GM18508 (cell line): ENCODE measurements at regions not wholly inside any gene's neighbourhood (a gene's known extent, or its start where the extent isn't known, plus 50 kb on each side); places are given as distances from the start of the nearest gene placed in this dataset.
"Not testable (repeated sequence)": the region's sequence is repeated elsewhere in the genome, so short reads cannot be mapped to it uniquely, and the experiment has no call there.

ENCODE experiments used
- ATAC-seq: cut with Tn5 transposase; IDR thresholded peaks from one replicate; pipeline ENCODE4 v1.9.1; 2021; ENCODE audit warnings: moderate number of reproducible peaks; ENCODE audit not compliant: insufficient read depth, unreplicated experiment

- no peak for ATAC-seq
Measured at GRCh38 chr3:43236008-43236407, 50.3 kb upstream of the SNRK start.

DNA sequence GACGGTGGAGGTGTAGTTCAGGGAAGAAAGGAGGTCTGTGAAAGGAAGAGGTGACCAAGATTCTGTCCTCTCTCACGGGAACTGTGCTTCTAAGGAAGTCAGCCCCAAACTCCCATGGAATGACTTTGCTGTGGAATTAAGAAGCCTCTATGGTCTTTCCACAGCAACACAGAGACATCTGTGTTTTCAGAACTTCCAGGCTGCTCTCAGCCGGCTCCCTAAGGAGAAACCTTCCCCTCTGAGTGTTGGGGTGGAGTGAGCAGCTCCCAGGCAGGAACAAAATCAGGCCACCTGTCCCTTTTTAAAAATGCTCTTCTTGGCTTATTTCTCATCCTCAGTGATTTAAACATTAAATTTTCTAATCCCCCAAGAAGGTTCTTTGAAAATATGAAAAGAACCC, 53.3 kb upstream of the SNRK start:
- no peak for ATAC-seq

- no peak for ATAC-seq
Measured at GRCh38 chr3:43231276-43232000, 54.9 kb upstream of the SNRK start.

GRCh38 chr3:43229865-43230264, 56.5 kb upstream of the SNRK start:
- not testable (repeated sequence) for ATAC-seq

- not testable (repeated sequence) for ATAC-seq
Measured at GRCh38 chr3:43227685-43228084, 58.7 kb upstream of the SNRK start.

DNA sequence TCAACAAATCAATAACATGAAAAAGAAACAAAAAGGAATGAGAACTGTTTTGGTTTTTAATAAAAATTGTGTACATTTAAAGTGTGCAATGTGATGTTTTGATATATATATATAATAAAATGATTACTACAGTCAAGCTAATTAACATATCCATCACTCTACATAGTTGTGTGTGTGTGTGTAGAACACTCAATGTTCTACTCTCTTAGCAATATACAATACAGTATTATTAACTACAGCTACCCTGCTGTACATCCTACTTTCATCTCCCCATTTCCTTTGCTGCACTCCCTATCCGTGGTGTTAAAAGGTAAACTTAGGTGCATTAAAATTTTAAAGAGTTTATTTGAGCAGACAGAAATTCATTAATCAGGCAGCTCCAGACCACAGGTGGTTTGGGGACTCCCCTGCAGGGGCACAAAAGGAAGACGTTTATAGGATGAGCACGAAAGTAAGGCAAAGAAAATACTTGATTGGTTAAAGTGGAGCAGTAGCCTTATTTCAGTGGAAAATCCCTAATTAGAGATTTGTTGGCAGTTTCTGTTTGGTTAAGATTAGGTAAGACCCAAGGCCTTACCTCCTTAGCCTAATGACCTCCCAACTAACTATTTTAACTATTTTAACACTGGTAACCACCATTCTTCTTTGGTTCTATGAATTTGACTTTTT, 61.8 kb upstream of the SNRK start:
- no peak for ATAC-seq

DNA sequence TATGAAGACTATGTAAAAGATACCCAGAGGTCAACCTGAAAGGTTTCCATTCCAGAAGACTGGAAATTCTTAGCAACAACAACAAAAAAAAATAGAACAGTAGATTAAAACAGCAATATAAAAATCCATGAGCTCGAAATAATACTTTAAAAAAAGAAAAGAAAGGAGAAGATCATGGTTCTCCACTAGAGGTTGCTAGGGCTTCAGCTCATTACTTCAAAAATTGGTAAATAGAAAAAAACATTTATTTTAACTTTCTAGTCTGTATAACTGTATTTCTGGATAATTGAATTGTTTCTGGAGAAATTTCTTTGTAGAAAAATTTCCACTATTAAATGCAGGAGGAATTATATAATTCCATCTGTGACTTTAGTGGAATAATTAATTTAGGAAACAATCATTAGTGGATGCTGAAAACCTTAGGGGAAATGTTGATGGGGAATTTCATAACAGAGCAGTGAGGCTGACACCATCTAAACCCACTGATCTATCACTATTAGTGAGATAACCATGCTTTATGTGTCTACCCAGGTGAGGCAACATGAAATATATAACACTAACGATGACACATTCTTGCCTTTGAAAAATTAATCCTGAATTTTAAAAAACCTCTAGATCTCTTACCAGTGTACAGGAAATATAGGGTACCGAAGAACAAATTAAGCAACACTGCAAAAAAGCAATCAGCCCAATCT, 62.5 kb upstream of the SNRK start:
- no peak for ATAC-seq

DNA sequence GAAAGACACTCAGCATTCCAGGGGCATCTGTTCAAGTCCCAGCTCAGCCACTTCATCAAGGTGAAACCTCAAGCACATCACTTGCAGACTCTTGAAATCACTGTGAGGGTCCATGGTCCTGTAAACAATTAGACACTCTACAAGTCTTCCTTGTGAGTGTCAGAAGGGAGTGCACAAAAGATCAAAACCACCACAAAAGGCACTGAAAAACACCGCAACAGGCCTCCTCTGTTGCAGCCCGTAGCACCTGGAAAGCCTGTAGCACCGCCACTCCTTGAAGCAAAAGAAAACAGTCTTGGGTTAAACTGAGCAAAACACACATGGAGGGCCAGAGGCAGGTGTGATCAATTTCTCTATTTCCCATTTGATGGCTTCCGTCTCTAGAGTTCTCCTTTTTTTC, 63.8 kb upstream of the SNRK start:
- no peak for ATAC-seq

GRCh38 chr3:43221076-43221475, 65.3 kb upstream of the SNRK start:
- ATAC-seq = no peak

DNA sequence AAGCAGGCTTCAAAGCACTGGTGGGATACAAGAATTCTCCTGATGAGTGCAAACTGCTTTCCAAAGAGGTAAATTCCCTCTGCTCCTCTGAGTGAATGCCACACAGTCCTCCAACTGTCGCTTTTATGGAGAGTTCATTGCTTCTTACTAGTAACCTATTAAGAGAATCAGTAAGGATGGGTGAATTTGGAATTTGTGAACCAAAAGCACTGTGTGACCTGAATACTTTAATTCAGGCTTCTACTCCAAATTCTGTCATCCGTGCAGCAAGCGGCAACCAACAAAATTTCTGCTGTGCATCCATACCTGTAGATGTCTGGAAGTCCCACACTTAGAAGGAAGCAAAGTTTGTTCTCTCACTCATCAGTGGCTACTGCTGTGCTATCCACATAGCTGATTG, 66.7 kb upstream of the SNRK start:
- ATAC-seq = no peak

DNA sequence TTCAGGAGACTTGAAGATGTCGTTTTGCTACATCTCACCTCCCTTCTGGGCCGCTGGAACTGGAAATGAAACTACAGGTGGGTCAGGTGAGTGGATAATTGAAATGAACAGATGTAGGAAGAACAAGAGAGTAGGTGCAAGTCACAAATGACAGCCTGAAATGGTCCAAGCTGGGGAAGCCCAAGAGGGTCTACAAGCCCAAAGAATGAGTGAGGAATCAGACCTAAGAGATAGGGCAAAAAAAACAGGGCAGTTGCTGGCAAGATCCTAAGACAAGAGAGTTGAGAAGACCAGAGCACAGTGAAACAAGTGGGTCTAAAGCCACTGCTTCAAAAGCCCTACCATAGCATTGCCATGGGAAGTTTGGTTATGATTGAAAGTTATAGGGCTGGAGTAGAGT, 67.4 kb upstream of the SNRK start:
- no peak for ATAC-seq

- no peak for ATAC-seq
Measured at GRCh38 chr3:43218156-43218555, 68.2 kb upstream of the SNRK start.

GRCh38 chr3:43217633-43218032, 68.7 kb upstream of the SNRK start:
- no peak for ATAC-seq

GRCh38 chr3:43217206-43217605, 69.1 kb upstream of the SNRK start:
- ATAC-seq = no peak

GRCh38 chr3:43215663-43216275, 70.6 kb upstream of the SNRK start:
- no peak for ATAC-seq

DNA sequence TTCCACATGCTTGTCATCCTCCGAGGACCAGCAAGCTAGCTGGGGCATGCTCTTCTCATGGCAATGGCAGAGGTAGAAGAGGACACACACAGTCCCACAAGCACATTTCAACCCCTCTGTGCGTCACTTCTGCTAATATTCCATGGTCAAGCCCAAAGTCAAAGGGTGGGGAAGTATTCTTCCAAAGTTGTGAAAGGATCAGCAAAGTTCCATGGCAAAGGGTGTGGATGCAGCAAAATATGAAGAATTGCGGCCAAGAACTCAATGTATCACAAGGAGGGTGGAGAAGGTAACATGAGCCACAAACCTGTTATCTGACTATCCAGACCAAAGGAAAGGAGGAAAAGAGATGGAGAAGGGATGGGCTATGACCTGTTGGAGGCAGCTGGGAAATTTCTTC, 71.2 kb upstream of the SNRK start:
- ATAC-seq = no peak

GRCh38 chr3:43214616-43215015, 71.7 kb upstream of the SNRK start:
- no peak for ATAC-seq

- peak; percentile 56 for ATAC-seq
Measured at GRCh38 chr3:43213631-43214030, 72.7 kb upstream of the SNRK start.

GRCh38 chr3:43212914-43213611, 73.3 kb upstream of the SNRK start:
- ATAC-seq = peak; percentile 27

- no peak for ATAC-seq
Measured at GRCh38 chr3:43211681-43212080, 74.7 kb upstream of the SNRK start.
